HG03025 (cell line): ENCODE measurements at regions not wholly inside any gene's neighbourhood (a gene's known extent, or its start where the extent isn't known, plus 50 kb on each side); places are given as distances from the start of the nearest gene placed in this dataset.

Source experiments
- ATAC-seq: cut with Tn5 transposase; IDR thresholded peaks from one replicate; pipeline ENCODE4 v1.9.1; 2021; ENCODE audit warnings: mild to moderate bottlenecking, moderate library complexity; ENCODE audit not compliant: unreplicated experiment, low FRiP score

GRCh38 chr2:12295856-12296519 lies 420.7 kb upstream of the TRIB2 start:
- ATAC-seq, result no peak

- ATAC-seq, result no peak
These were observed 419.8 kb upstream of the TRIB2 start for GRCh38 chr2:12296915-12297314.

GRCh38 chr2:12298352-12298751 lies 418.4 kb upstream of the TRIB2 start:
- no peak for ATAC-seq

GRCh38 chr2:12299431-12299830 lies 417.3 kb upstream of the TRIB2 start:
- no peak for ATAC-seq

GRCh38 chr2:12300019-12300602 lies 416.6 kb upstream of the TRIB2 start:
- no peak for ATAC-seq

GRCh38 chr2:12300927-12301326 lies 415.8 kb upstream of the TRIB2 start:
- no peak for ATAC-seq

GRCh38 chr2:12302140-12302539 lies 414.6 kb upstream of the TRIB2 start:
- no peak for ATAC-seq

- ATAC-seq, result no peak
These were observed 414.0 kb upstream of the TRIB2 start for GRCh38 chr2:12302691-12303090.

- no peak for ATAC-seq
These were observed 413.3 kb upstream of the TRIB2 start for GRCh38 chr2:12303181-12304030.

- no peak for ATAC-seq
These were observed 412.1 kb upstream of the TRIB2 start for GRCh38 chr2:12304564-12305171.

GRCh38 chr2:12305931-12306330 lies 410.8 kb upstream of the TRIB2 start:
- no peak for ATAC-seq

GRCh38 chr2:12310399-12310798 lies 406.3 kb upstream of the TRIB2 start:
- no peak for ATAC-seq

GRCh38 chr2:12313445-12314126 lies 403.1 kb upstream of the TRIB2 start:
- ATAC-seq, result no peak

GRCh38 chr2:12314127-12314760 lies 402.5 kb upstream of the TRIB2 start:
- no peak for ATAC-seq

- no peak for ATAC-seq
These were observed 401.5 kb upstream of the TRIB2 start for GRCh38 chr2:12315224-12315623.

- no peak for ATAC-seq
These were observed 400.3 kb upstream of the TRIB2 start for GRCh38 chr2:12316476-12316875.

- ATAC-seq, result no peak
These were observed 399.4 kb upstream of the TRIB2 start for GRCh38 chr2:12317286-12317685.

GRCh38 chr2:12317814-12318426 lies 398.8 kb upstream of the TRIB2 start:
- no peak for ATAC-seq

GRCh38 chr2:12318427-12319057 lies 398.2 kb upstream of the TRIB2 start:
- ATAC-seq, result no peak
